Upper lobe of left lung (tissue), 4 donors: ENCODE measurements at regions not wholly inside any gene's neighbourhood (a gene's known extent, or its start where the extent isn't known, plus 50 kb on each side); places are given as distances from the start of the nearest gene placed in this dataset.

Experiments used
- EP300 ChIP-seq, 4 donors: sonication (generic); formaldehyde crosslinking; IDR thresholded peaks; one replicate each; pipeline ENCODE4 v1.5.1; 2017; ENCODE audit warnings: antibody characterized with exemption in 4 of 4, control low read depth in 2 of 4
- POLR2A ChIP-seq, 4 donors: fragments of 450-650 bp; IDR thresholded peaks; one replicate each; pipeline ENCODE4 v1.5.1; 2016 to 2017; ENCODE audit warnings: antibody characterized with exemption in 4 of 4, mild to moderate bottlenecking in 2 of 4
- TF ChIP-seq, protein P1 (sequence below), 6 experiments: fragments of 450-650 bp in 4 of 6; fragments of 200-600 bp in 2 of 6; sonication (generic) in 2 of 6; IDR thresholded peaks; one replicate each; pipeline ENCODE4 v1.5.1; 2016 to 2019; ENCODE audit warnings: antibody characterized with exemption in 6 of 6

DNA sequence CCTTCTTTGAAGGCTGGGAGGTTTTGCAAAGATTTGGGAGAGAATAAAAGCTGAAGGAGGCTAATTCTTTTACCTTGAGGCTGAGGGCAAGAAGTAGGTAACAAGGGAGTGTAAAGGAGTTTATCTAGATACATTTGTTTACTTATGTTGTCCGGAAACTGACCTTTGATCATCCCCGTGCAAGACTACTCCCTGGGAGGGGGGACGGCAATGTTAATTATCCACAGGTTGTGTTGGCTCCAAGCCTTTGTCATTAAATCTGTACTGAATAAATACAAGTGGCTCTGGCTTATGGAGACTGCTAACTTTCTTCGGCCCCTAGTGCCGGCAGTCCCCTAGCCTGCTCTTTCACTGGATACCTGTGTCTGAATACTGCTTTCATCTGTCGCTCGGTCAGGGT lies 1250.6 kb upstream of the LRRTM3 start:
- TF ChIP-seq, protein P1, sequence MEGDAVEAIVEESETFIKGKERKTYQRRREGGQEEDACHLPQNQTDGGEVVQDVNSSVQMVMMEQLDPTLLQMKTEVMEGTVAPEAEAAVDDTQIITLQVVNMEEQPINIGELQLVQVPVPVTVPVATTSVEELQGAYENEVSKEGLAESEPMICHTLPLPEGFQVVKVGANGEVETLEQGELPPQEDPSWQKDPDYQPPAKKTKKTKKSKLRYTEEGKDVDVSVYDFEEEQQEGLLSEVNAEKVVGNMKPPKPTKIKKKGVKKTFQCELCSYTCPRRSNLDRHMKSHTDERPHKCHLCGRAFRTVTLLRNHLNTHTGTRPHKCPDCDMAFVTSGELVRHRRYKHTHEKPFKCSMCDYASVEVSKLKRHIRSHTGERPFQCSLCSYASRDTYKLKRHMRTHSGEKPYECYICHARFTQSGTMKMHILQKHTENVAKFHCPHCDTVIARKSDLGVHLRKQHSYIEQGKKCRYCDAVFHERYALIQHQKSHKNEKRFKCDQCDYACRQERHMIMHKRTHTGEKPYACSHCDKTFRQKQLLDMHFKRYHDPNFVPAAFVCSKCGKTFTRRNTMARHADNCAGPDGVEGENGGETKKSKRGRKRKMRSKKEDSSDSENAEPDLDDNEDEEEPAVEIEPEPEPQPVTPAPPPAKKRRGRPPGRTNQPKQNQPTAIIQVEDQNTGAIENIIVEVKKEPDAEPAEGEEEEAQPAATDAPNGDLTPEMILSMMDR (IDR thresholded peaks at IDR 0.05), result no peak
- TF ChIP-seq POLR2A (IDR thresholded peaks at IDR 0.05) (no peak), EP300 (IDR thresholded peaks at IDR 0.05) (no peak)
